Mucosa of descending colon (tissue), 3 donors: ENCODE measurements at regions not wholly inside any gene's neighbourhood (a gene's known extent, or its start where the extent isn't known, plus 50 kb on each side); places are given as distances from the start of the nearest gene placed in this dataset.
"Not testable (repeated sequence)": the region's sequence is repeated elsewhere in the genome, so short reads cannot be mapped to it uniquely, and the experiment has no call there.

Source experiments
- ATAC-seq: fragments of 200-7000 bp; cut with Tn5 transposase; one replicate; pipeline ENCODE4 v1.9.1; 2020; ENCODE audit warnings: mild to moderate bottlenecking, moderate library complexity
- DNase-seq, 3 donors: peaks; one replicate each; pipeline ENCODE4 v3.0.0-alpha.2; 2020
- H3K36me3 ChIP-seq: fragments of 200-600 bp; one replicate; pipeline ENCODE4 v1.8.0; 2021; ENCODE audit warnings: low read depth, mild to moderate bottlenecking
- H3K4me1 ChIP-seq: fragments of 200-600 bp; one replicate; pipeline ENCODE4 v1.8.0; 2021; ENCODE audit warnings: low read depth, mild to moderate bottlenecking
- H3K4me3 ChIP-seq: fragments of 200-600 bp; one replicate; pipeline ENCODE4 v1.8.0; 2021; ENCODE audit warnings: mild to moderate bottlenecking
- H3K9me3 ChIP-seq: fragments of 200-600 bp; one replicate; pipeline ENCODE4 v1.8.0; 2021; ENCODE audit warnings: mild to moderate bottlenecking
- intact Hi-C, 2 donors: fragments of 100-400 bp; cut with DNase I in 1 of 2; cut with micrococcal nuclease in 1 of 2; formaldehyde crosslinking; loops; one replicate each; pipeline versions ENCODE4 v1.11.0 to v1.11.1; 2022; cut with DNase I, micrococcal nuclease
- TF ChIP-seq, protein P1 (sequence below): fragments of 200-600 bp; IDR thresholded peaks from one replicate; pipeline ENCODE4 v1.8.0; 2022; ENCODE audit warnings: antibody characterized with exemption, mild to moderate bottlenecking
- donor health status: DM: no; HTN: no; CAD: no; lungs with moderate emphysema.
- donor health status: DM: no; HTN: no; CAD: no.
- donor health status: DM: no; HTN: yes; CAD: no.

DNA sequence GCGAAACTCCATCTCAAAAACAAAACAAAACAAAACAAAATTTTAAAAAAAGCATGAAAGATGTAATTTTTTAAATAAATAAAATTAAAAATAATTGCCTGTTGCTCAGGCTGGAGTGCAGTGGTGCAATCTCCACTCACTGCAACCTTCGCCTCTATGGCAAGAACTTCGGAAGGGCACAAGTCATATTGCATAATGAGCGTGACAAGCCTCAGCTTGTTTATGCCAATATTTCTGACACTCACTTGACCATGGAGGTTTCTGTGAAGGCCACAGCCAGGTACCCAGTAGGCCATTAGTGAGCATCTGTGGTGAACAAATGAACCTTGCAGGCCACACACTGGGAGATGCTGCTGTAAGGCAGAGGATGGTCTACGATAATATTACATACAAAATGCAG is 106.1 kb upstream of the KMT2C start:
- Histone ChIP-seq H3K4me3 (no peak overlapping the region), H3K4me1 (no peaks in the 10 kb centered on the region), H3K36me3 (no peaks in the 10 kb centered on the region), H3K9me3 (no peaks in the 10 kb centered on the region)
- TF ChIP-seq, protein P1, sequence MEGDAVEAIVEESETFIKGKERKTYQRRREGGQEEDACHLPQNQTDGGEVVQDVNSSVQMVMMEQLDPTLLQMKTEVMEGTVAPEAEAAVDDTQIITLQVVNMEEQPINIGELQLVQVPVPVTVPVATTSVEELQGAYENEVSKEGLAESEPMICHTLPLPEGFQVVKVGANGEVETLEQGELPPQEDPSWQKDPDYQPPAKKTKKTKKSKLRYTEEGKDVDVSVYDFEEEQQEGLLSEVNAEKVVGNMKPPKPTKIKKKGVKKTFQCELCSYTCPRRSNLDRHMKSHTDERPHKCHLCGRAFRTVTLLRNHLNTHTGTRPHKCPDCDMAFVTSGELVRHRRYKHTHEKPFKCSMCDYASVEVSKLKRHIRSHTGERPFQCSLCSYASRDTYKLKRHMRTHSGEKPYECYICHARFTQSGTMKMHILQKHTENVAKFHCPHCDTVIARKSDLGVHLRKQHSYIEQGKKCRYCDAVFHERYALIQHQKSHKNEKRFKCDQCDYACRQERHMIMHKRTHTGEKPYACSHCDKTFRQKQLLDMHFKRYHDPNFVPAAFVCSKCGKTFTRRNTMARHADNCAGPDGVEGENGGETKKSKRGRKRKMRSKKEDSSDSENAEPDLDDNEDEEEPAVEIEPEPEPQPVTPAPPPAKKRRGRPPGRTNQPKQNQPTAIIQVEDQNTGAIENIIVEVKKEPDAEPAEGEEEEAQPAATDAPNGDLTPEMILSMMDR, result no peak
- intact Hi-C loops, result no loop called here
- DNase-seq (no peak), ATAC-seq (no peak)

GRCh38 chr7:152539190-152539495 is 103.3 kb upstream of the KMT2C start:
- H3K4me3 ChIP-seq, H3K4me1 ChIP-seq, H3K36me3 ChIP-seq, ATAC-seq, H3K9me3 ChIP-seq, intact Hi-C loops, DNase-seq: not testable (repeated sequence)

DNA sequence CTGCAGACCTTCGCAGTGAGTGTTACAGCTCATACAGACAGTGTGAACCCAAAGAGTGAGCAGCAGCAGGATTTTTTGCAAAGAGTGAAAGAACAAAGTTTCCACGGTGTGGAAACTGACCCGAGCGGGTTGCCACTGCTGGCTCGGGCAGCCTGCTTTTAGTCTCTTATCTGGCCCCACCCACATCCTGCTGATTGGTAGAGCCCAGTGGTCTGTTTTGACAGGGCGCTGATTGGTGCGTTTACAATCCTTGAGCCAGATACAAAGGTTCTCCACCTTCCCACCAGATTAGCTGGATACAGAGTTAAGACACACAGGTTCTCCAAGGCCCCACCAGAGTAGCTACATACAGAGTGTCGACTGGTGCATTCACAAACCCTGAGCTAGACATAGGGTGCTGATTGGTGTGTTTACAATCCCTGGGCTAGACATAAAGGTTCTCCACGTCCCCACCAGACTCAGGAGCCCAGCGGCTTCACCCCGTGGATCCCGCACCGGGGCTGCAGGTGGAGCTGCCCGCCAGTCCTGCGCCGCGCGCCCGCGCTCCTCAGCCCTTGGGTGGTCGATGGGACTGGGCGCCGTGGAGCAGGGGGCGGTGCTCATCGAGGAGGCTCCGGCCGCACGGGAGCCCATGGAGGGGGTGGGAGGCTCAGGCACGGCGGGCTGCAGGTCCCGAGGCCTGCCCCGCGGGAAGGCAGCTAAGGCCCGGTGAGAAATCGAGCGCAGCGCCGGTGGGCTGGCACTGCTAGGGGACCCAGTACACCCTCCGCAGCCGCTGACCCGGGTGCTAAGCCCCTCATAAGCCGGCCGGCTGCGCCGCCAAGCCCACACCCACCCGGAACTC is 102.8 kb upstream of the KMT2C start:
- H3K9me3 ChIP-seq, H3K36me3 ChIP-seq, DNase-seq, H3K4me3 ChIP-seq, H3K4me1 ChIP-seq, ATAC-seq, intact Hi-C loops: not testable (repeated sequence)

DNA sequence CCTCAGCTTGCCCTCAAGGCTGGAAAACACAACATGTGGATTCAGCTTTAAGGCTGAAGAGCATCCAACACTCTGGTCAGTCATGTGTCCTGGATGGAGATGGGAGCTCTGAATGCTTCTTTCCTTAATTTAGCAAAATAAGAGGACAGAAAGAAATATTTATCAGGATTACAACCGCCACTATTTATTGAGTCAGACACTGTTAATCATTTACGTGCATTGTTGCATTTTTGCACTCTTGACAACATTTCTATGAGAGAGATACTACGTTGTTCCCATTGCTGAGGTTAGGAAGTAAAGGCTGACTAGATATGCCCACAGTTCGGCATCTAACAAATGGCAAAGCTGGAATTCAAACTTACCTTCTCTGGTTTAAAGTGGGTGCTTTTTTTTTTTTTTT is 101.8 kb upstream of the KMT2C start:
- intact Hi-C loops, result no loop called here
- Histone ChIP-seq H3K4me3 (no peak overlapping the region), H3K36me3 (no peaks in the 10 kb centered on the region), H3K9me3 (no peaks in the 10 kb centered on the region), H3K4me1 (no peaks in the 10 kb centered on the region)
- DNase-seq (no peak), ATAC-seq (no peak)
- TF ChIP-seq, protein P1, result no peak

DNA sequence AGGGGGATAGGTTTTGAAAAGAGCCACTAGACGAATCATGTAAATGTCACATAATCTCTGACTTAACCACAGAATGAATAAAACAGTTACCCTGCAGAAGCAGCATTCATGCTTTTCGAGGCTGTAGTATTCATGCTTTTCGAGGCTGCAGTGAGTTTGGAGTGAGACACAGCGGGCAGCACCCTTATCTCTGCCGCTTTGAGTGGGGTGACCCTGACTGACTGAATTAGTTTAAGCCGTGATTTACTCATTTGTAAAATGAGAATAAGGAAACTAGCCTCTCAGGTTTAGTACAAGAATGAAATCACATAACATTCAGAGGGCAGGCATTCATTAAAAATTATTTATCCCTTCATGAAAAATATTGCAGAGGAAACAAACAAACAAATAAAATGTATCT is 92.8 kb upstream of the KMT2C start:
- no peaks in the 10 kb centered on the region for H3K36me3 ChIP-seq
- intact Hi-C loops, result no loop called here
- TF ChIP-seq, protein P1, result no peak

GRCh38 chr7:152527610-152528032 is 91.8 kb upstream of the KMT2C start:
- Histone ChIP-seq H3K36me3 (no peaks in the 10 kb centered on the region), H3K4me3 (no peak overlapping the region), H3K9me3 (no peaks in the 10 kb centered on the region), H3K4me1 (no peaks in the 10 kb centered on the region)
- TF ChIP-seq, protein P1, result no peak
- DNase-seq (no peak), ATAC-seq (no peak)
- intact Hi-C loops, result no loop called here

More for the DNA sequence above, 92.8 kb upstream of the KMT2C start:
- ATAC-seq (no peak), DNase-seq (no peak)
- Histone ChIP-seq H3K4me1 (no peaks in the 10 kb centered on the region), H3K9me3 (no peaks in the 10 kb centered on the region), H3K4me3 (no peak overlapping the region)

DNA sequence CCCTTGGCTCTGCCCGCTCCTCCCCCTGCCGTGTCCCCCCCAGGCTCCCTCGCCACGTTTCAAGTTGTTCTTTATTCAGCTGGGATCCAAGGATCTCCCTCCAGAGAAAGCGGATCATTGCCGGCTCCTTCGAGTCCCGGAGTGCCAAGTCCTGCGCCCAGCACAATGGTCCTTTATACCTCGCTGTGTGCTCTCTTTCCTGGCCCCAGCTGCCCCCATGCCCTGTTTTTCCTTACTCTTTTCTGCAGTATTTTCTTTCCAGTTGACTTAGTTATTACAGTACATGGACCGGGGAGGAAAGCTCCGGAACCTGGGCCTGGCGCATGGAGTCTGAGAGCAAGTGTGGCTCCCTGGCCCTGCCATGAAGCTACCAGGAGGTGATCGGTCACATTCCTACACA is 88.1 kb upstream of the KMT2C start:
- intact Hi-C loops, result no loop called here
- TF ChIP-seq, protein P1, result no peak
- no peak for ATAC-seq
- Histone ChIP-seq H3K4me1 (no peaks in the 10 kb centered on the region), H3K36me3 (no peaks in the 10 kb centered on the region), H3K4me3 (no peak overlapping the region), H3K9me3 (no peaks in the 10 kb centered on the region)
- DNase-seq, result no peak
